ENCODE measurements at regions not wholly inside any gene's neighbourhood (a gene's known extent, or its start where the extent isn't known, plus 50 kb on each side); places are given as distances from the start of the nearest gene placed in this dataset.

DNA sequence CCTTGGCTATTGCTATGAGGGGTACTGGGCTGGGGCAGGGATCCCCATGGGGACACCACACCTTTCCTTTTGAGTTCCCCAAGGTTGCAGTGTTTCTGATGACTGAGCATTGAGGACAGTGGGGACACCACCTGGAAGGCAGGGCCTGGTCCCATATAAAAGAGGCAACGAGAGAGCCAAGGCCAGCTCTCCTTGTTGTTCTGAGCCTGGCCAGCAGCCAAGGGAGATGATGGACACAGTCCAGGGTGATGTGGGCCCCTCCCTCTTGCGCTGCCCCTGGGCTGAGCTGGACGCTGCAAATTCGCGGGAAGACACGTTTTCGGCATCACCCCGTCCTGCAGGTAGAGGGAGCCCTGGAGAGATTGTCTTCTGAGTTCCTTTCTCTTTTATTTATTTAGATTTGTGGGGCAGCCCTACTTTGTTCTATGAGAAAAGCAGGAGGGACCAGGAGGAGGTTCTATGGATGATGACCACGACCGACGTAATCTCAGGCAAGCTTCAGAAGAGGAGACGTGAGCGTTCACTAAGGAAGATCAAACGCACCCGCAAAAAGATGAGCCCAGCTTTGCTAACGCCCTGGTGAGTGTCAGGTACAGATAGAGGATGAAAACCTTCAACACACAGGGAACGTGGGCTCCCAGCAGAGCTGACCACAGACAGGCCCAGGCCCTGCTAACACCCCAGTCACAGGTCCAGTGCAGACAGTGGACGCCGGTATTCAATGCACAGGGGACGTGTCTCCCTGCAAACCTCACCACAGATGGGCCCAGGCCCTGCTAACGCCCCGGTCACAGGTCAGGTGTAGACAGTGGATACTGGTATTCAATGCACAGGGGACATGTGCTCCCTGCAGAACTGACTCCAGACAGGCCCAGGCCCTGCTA is 97.4 kb downstream of the SHOX start:
- TF ChIP-seq CTCF (IDR thresholded peaks at IDR 0.05; ENCODE audit: unreplicated experiment), result no peak
- DNase-seq (ENCODE audit: low spot score in 2 of 2, unreplicated experiment in 2 of 2), result no peak
- Mint-ChIP-seq H3K27me3 (ENCODE audit: low read depth) (no peaks in the 10 kb centered on the region), H3K9me3 (peaks cover 20% of the 10 kb centered on the region), H3K36me3 (no peaks in the 10 kb centered on the region), H3K4me3 (no peak overlapping the region), H3K4me1 (no peaks in the 10 kb centered on the region), H3K27ac (no peak overlapping the region)

- H3K4me3 Mint-ChIP-seq, result no peak overlapping the region
Measured at GRCh38 chrX:725971-726370, 95.4 kb downstream of the SHOX start.

GRCh38 chrX:724256-724655 is 93.7 kb downstream of the SHOX start:
- Mint-ChIP-seq H3K4me3 (no peak overlapping the region), H3K27me3 (ENCODE audit: low read depth) (no peaks in the 10 kb centered on the region), H3K9me3 (peaks cover 20% of the 10 kb centered on the region), H3K27ac (no peak overlapping the region), H3K4me1 (peaks cover 10% of the 10 kb centered on the region), H3K36me3 (no peaks in the 10 kb centered on the region)
- DNase-seq (ENCODE audit: low spot score in 2 of 2, unreplicated experiment in 2 of 2), result no peak
- TF ChIP-seq CTCF (IDR thresholded peaks at IDR 0.05; ENCODE audit: unreplicated experiment), result no peak

More at GRCh38 chrX:725971-726370, 95.4 kb downstream of the SHOX start:
- no peak for TF ChIP-seq CTCF (IDR thresholded peaks at IDR 0.05; ENCODE audit: unreplicated experiment)
- no peaks in the 10 kb centered on the region for H3K4me1 Mint-ChIP-seq
- H3K9me3 Mint-ChIP-seq, result peaks cover 20% of the 10 kb centered on the region
- DNase-seq (ENCODE audit: low spot score in 2 of 2, unreplicated experiment in 2 of 2), result no peak
- H3K36me3 Mint-ChIP-seq, result no peaks in the 10 kb centered on the region
- H3K27me3 Mint-ChIP-seq (ENCODE audit: low read depth), result no peaks in the 10 kb centered on the region
- H3K27ac Mint-ChIP-seq, result no peak overlapping the region

- no peaks in the 10 kb centered on the region for H3K36me3 Mint-ChIP-seq
- DNase-seq (ENCODE audit: low spot score in 2 of 2, unreplicated experiment in 2 of 2), result no peak
- H3K9me3 Mint-ChIP-seq, result peaks cover 20% of the 10 kb centered on the region
- peaks cover 10% of the 10 kb centered on the region for H3K4me1 Mint-ChIP-seq
- TF ChIP-seq CTCF (IDR thresholded peaks at IDR 0.05; ENCODE audit: unreplicated experiment), result no peak
- no peak overlapping the region for H3K27ac Mint-ChIP-seq
- no peaks in the 10 kb centered on the region for H3K27me3 Mint-ChIP-seq (ENCODE audit: low read depth)
- no peak overlapping the region for H3K4me3 Mint-ChIP-seq
Measured at GRCh38 chrX:723781-724180, 93.2 kb downstream of the SHOX start.

GRCh38 chrX:721354-721753 is 90.8 kb downstream of the SHOX start:
- Mint-ChIP-seq H3K27ac (no peak overlapping the region), H3K4me1 (peaks cover 10% of the 10 kb centered on the region), H3K4me3 (no peak overlapping the region), H3K27me3 (ENCODE audit: low read depth) (no peaks in the 10 kb centered on the region), H3K9me3 (peaks cover 24% of the 10 kb centered on the region), H3K36me3 (no peaks in the 10 kb centered on the region)
- no peak for DNase-seq (ENCODE audit: low spot score in 2 of 2, unreplicated experiment in 2 of 2)
- TF ChIP-seq CTCF (IDR thresholded peaks at IDR 0.05; ENCODE audit: unreplicated experiment), result no peak
